ENCODE measurements at regions not wholly inside any gene's neighbourhood (a gene's known extent, or its start where the extent isn't known, plus 50 kb on each side); places are given as distances from the start of the nearest gene placed in this dataset.

- H3K27me3 ChIP-seq: no peaks in the 10 kb centered on the region
- H3K4me3 ChIP-seq: no peak overlapping the region
- no peaks in the 10 kb centered on the region for H3K36me3 ChIP-seq
- no peaks in the 10 kb centered on the region for H3K9me3 ChIP-seq
- intact Hi-C loops (cut with DNase I; ENCODE audit: low total_unique reads) (no loop called here), in situ Hi-C loops (cut with MboI; ENCODE audit: low pct_ligation_motif_present in 1 of 4, low pct_unique_long_range_greater_than_20kb in 1 of 4, low sequenced_read_pairs in 3 of 4) (no loop called here)
- H3K27ac ChIP-seq: peak overlapping the region; percentile 28 to 76 (median 59)
- 78% methylated on average over 6 of the region's 6 CpGs; no CpG with 5 or more reads in 1 of the 2 donors for WGBS, 2 donors (ENCODE audit: low coverage in 1 of 2)
- no peak for DNase-seq
- TF ChIP-seq POLR2A (IDR thresholded peaks at IDR 0.05): no peak
- H3K4me1 ChIP-seq: peaks cover 24 to 70% (median 45%) of the 10 kb centered on the region in 4 donors
Observed at GRCh38 chr20:23163562-23163961, 77.4 kb upstream of the CD93 start.

GRCh38 chr20:23162887-23163286, 76.8 kb upstream of the CD93 start:
- WGBS, 2 donors (ENCODE audit: low coverage in 1 of 2): 96% methylated on average over 4 of the region's 5 CpGs; no CpG with 5 or more reads in 1 of the 2 donors
- intact Hi-C loops (cut with DNase I; ENCODE audit: low total_unique reads): no loop called here
- no peaks in the 10 kb centered on the region for H3K36me3 ChIP-seq
- H3K9me3 ChIP-seq: no peaks in the 10 kb centered on the region
- TF ChIP-seq POLR2AphosphoS5 (IDR thresholded peaks at IDR 0.05) (no peak), POLR2A (IDR thresholded peaks at IDR 0.05) (no peak), EP300 (IDR thresholded peaks at IDR 0.05; ENCODE audit: low read depth) (no peak), CTCF (IDR thresholded peaks at IDR 0.05) (no peak)
- in situ Hi-C loops (cut with MboI; ENCODE audit: low pct_ligation_motif_present in 1 of 4, low pct_unique_long_range_greater_than_20kb in 1 of 4, low sequenced_read_pairs in 3 of 4): no loop called here
- peaks cover 24 to 70% (median 45%) of the 10 kb centered on the region in 4 donors for H3K4me1 ChIP-seq
- H3K27ac ChIP-seq: peak overlapping the region in 3 of 4 donors; percentile 14 to 25 (median 14)
- H3K27me3 ChIP-seq: no peaks in the 10 kb centered on the region
- H3K4me3 ChIP-seq: no peak overlapping the region
- DNase-seq: no peak

- H3K4me1 ChIP-seq: peaks cover 24 to 70% (median 45%) of the 10 kb centered on the region in 4 donors
Observed at GRCh38 chr20:23161968-23162696, 76.0 kb upstream of the CD93 start.

GRCh38 chr20:23161244-23161891, 75.2 kb upstream of the CD93 start:
- intact Hi-C loops (cut with DNase I; ENCODE audit: low total_unique reads) (no loop called here), in situ Hi-C loops (cut with MboI; ENCODE audit: low pct_ligation_motif_present in 1 of 4, low pct_unique_long_range_greater_than_20kb in 1 of 4, low sequenced_read_pairs in 3 of 4) (no loop called here)
- H3K27me3 ChIP-seq: no peaks in the 10 kb centered on the region
- H3K27ac ChIP-seq: peak overlapping the region; percentile 6 to 56 (median 49)
- no peak for TF ChIP-seq EP300 (IDR thresholded peaks at IDR 0.05; ENCODE audit: low read depth)
- TF ChIP-seq POLR2A (IDR thresholded peaks at IDR 0.05): no peak
- no peak for TF ChIP-seq POLR2AphosphoS5 (IDR thresholded peaks at IDR 0.05)
- no peak for TF ChIP-seq CTCF (IDR thresholded peaks at IDR 0.05)
- H3K9me3 ChIP-seq: no peaks in the 10 kb centered on the region
- H3K36me3 ChIP-seq: no peaks in the 10 kb centered on the region
- H3K4me1 ChIP-seq: peaks cover 24 to 73% (median 45%) of the 10 kb centered on the region in 4 donors
- no peak overlapping the region for H3K4me3 ChIP-seq
- DNase-seq: no peak
- WGBS, 2 donors (ENCODE audit: low coverage in 1 of 2): 0 to 77% methylated on average over 1 to 18 of the region's 18 CpGs

More at GRCh38 chr20:23161968-23162696, 76.0 kb upstream of the CD93 start:
- H3K4me3 ChIP-seq: no peak overlapping the region
- 49% methylated on average over 12 of the region's 12 CpGs; no CpG with 5 or more reads in 1 of the 2 donors for WGBS, 2 donors (ENCODE audit: low coverage in 1 of 2)
- H3K36me3 ChIP-seq: no peaks in the 10 kb centered on the region
- peak overlapping the region; percentile 44 to 56 (median 49) for H3K27ac ChIP-seq
- peak; percentile 93 for DNase-seq
- intact Hi-C loops (cut with DNase I; ENCODE audit: low total_unique reads) (no loop called here), in situ Hi-C loops (cut with MboI; ENCODE audit: low pct_ligation_motif_present in 1 of 4, low pct_unique_long_range_greater_than_20kb in 1 of 4, low sequenced_read_pairs in 3 of 4) (no loop called here)
- TF ChIP-seq EP300 (IDR thresholded peaks at IDR 0.05; ENCODE audit: low read depth): peak; percentile 51
- TF ChIP-seq CTCF (IDR thresholded peaks at IDR 0.05): no peak
- TF ChIP-seq POLR2AphosphoS5 (IDR thresholded peaks at IDR 0.05): peak; percentile 33 to 77 (median 76)
- no peak for TF ChIP-seq POLR2A (IDR thresholded peaks at IDR 0.05)
- no peaks in the 10 kb centered on the region for H3K9me3 ChIP-seq
- H3K27me3 ChIP-seq: no peaks in the 10 kb centered on the region

Measured in transverse colon (tissue), 4 donors.